Retina (tissue), 1 donor: ENCODE measurements at regions not wholly inside any gene's neighbourhood (a gene's known extent, or its start where the extent isn't known, plus 50 kb on each side); places are given as distances from the start of the nearest gene placed in this dataset.
"Not testable (repeated sequence)": the region's sequence is repeated elsewhere in the genome, so short reads cannot be mapped to it uniquely, and the experiment has no call there.

ENCODE experiments used
- DNase-seq: peaks from one replicate; pipeline ENCODE4 v3.0.0-alpha.2; 2016

DNA sequence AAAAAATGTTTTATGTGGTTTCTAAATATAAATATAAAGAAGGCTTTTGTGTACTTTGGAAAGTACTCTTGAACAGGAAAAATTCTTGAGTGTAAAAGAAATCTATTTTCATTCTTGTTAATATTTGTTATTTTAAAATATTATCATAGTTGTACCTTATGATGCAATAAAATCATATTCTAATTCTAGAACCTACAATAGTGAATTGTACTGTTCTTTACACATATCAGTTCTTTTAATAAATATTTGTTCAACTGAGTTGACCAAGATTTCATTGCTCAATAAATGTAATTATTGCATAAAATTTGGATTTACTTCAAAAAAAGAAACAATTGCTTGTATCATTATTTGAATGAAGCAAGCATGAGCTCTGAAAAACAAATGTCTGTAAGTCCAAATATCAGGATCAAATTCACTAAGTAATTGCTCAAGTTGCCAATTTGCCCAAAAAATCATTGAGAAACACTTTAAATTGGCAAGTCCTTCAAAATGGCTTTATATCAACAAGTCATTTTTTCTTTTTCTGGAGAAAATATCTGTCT is 191.6 kb upstream of the SLC16A7 start:
- DNase-seq: no peak

DNA sequence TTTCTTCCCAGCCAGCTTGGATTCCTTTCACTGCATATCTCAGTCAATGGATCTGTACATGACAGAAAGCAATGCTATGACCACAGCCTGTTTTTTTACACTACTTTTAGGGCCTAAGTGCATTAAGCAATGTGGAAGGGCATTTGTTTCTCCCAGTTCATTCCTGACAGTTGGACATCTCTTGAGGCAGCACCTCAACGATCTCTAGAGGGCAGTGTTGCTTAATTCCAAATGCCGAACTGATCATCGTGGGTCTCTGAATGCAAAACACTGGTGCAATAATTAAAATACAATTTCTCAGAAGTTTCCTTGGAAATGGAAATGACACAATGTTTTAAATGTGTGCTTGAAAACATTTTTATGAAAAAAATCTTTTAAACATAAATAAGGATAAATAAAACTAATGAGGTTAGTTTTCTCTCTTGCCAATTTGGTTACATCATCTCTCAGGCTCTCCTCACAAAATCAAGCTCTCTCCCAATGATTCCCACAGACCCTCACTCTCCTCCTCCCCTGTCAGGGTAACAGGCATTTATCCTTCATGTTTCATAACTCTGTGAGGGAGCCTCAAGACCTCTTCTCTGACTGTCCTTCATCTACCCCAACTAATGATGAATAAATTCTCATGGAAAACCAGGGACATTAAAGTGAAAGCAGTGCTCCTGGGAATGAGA is 192.4 kb upstream of the SLC16A7 start:
- peak; percentile 73 for DNase-seq

GRCh38 chr12:59401862-59402261 is 194.0 kb upstream of the SLC16A7 start:
- no peak for DNase-seq

- DNase-seq: no peak
Observed at GRCh38 chr12:59398164-59398563, 197.7 kb upstream of the SLC16A7 start.

GRCh38 chr12:59396919-59397318 is 198.9 kb upstream of the SLC16A7 start:
- no peak for DNase-seq

DNA sequence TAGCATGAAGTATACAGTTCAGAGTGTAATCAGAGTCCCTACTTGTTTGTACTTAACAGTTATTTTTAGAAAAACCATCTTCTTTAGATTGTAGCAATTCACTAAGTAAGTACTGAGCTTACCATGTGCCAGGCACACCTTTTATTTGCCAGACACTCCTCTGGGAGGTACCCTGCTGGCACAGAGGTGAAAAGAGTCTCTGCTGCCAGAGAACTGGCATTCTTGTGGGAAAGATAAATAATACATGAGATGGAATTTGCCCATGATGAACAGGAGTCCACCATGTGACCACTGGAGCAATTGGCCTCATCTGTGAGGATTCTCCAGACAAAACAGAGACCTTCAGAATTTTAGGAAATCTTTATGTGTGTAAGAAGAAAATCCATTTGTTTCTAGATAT is 199.3 kb upstream of the SLC16A7 start:
- DNase-seq: no peak

DNA sequence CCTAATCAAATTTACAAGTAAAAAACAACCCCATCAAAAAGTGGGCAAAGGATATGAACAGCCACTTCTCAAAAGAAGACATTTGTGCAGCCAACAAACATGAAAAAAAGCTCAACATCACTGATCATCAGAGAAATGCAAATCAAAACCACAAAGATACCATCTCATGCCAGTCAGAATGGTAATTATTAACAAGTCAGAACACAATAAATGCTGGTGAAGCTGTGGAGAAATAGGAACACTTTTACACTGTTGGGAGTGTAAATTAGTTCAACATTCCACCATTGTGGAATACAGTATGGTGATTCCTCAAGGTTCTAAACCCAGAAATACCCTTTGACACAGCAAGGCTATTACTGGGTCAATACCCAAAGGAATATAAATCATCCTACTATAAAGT is 200.5 kb upstream of the SLC16A7 start:
- not testable (repeated sequence) for DNase-seq

DNA sequence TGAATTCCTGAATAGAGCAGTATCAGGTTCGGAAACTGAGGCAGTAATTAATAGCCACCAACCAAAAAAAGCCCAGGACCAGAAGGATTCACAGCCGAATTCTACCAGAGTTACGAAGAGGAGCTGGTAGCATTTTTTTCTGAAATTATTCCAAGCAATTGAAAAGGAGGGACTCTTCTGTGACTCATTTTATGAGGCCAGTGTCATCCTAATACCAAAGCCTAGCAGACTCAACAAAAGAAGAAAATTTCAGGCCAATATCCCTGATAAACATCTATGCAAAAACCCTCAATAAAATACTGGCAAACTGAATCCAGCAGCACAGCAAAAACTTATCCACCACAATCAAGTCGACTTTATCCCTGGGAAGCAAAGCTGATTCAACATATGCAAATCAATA is 202.3 kb upstream of the SLC16A7 start:
- DNase-seq: no peak

GRCh38 chr12:59389968-59390576 is 205.8 kb upstream of the SLC16A7 start:
- DNase-seq: no peak

GRCh38 chr12:59388694-59389093 is 207.1 kb upstream of the SLC16A7 start:
- no peak for DNase-seq

DNA sequence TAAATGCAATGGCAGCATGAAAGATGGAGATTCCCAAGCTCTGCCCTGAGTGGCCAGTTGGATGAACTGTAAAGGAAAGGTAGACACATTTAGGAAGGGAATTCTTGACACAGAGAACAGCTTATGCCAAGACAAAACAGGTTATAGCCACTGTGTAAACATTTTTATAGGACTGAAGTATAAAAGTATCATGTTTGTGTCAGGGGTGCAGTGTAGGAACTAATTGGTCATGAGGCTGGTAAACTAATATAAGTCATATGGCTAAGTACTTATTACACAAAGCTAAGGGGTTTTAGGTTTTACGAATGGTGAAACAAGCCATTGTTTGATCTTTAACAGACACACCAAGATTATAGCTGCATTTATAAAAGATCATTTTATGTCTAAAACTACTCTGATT is 207.7 kb upstream of the SLC16A7 start:
- no peak for DNase-seq

- DNase-seq: no peak
Observed at GRCh38 chr12:59386236-59386635, 209.6 kb upstream of the SLC16A7 start.

DNA sequence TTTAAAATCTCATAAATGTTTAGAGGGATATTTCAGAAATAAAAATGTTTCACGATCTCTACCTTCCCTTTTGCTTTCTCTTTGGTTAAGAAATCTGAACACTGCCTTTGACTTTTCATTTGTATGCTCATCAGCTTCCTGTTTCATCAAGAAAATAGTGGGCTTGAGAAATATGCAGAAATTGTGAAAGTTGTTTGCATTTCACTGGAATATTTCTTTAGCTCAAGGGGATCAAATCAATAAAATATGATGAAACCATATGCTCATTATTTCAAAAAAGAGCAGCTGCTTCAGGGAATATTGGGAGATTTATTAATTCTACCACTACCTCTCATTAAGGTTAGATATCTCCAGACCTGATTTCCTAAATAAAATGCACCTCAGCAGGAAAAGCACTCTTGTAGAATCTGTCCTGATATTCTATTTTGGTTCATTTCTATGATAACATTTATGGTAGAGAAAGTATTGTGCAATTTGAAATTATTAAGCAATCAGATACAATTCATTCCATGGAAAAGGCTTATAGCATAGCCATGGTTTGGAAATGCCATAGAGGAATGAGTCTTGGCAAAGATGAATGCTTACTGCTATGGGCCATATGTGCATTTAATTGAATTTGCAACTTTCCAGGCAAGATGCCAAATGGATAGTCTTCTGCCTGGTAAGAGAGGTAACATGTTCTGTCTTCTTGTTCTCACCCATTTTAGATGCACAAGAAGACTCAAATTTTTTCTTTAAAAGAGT is 212.6 kb upstream of the SLC16A7 start:
- DNase-seq: no peak

- no peak for DNase-seq
Observed at GRCh38 chr12:59382282-59383078, 213.3 kb upstream of the SLC16A7 start.

DNA sequence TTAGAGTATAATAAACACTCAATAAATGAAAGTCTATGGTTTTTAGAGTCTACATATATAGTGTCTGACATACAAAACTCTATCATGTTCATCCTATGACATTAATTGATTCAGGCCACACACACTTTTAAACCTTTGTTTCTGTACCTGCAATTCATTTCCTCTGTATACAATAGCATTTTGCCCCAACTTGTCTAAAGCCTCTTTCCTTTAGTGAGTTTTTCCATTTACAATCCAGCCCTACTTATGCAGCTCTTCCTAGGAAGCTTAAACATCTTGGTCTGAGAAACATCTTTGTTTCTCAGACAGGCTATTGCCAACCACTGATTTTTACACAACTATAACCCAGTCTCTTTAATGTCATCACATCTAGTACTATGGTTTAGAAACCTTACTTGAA is 214.7 kb upstream of the SLC16A7 start:
- DNase-seq: no peak

DNA sequence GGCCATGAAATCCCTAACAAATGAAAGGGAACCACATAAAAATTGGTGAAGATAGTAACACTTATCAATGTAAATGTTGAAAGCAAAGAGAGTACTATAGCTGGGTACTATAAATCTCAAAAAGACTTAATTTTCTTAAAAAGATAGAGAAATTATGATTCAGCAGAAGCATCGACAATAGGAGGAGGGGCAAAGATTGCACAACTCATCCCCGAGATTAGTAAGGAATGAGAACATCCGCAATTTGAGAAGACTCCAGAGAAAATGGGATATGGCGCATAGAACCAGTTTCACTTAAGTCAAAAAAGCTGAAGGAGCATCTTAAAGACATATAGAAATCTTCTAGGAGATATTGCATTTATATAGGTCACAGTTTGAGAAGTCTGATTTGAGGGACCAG is 220.2 kb upstream of the SLC16A7 start:
- DNase-seq: no peak

DNA sequence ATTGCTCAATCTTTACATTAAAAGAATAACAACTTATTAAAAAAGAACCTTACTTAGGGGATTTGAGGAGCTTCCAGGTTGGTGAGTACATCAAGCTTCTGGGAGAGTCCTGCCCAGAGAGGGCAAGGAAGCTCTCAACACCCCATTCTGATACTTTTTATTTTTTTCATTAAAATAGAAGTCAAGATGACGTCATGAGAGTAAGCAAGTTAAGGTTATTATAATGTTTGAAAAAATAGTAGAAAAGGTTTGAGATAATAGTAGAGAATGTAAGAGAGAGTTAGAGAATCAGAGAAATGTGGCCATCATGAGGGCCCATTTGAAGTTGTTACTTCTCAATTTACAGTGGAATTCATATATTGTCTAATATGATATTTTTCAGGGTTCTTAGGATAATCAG is 221.0 kb upstream of the SLC16A7 start:
- no peak for DNase-seq

DNA sequence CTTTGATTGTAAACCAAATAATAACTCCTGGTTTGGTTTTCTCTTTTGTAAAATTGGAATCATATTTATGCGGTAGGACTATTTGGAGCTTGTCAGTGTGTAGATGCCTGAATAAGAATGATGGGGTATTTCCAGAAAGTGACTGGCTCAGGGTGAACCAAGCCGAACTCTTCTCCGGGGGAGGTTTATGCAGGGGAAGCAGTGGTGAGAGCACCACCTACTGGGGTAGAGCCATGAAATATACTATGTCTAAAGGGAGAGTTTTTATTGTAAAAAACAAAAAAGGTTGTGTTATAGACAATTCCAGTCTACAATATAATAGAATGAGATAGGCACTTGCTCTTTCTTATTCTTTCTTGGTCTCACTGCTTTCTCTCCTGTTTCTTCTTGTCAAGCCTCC is 222.9 kb upstream of the SLC16A7 start:
- DNase-seq: no peak

DNA sequence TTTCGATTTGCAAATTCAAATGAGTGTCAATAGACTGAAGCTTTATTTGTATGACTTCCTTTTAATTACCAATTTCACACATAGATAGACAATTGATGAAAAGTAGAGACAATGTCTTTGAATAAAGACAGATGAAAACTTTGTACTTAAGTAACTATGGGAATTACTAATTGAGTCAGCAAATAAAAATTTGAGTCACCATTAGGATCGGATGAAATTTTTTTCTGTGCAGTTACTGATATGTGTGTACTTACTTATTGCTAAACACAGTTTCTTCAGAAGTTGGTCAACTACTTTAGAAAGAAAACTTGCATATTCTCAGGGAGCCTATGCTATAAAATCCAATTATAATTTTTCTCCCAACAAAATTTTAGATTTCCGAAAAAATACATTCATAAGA is 224.9 kb upstream of the SLC16A7 start:
- DNase-seq: no peak

DNA sequence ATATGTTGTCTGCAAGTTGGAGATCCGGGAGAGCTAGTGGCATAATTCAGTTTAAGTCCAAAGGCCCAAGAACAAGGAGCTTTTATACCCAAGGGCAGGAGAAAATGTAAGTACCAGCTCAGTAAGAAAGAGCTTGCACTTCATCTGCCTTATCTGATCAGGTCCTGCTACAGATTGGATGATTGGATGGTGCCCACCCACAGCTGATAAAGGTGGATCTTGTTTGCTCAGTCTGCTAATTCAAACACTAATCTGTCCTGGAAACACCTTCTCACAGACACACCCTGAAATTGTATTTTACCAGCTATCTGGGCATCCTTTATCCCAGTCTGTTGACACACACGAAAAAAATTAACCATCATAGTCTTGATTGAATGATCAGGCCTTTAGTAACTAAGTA is 230.7 kb upstream of the SLC16A7 start:
- no peak for DNase-seq

- no peak for DNase-seq
Observed at GRCh38 chr12:59357811-59358210, 238.0 kb upstream of the SLC16A7 start.

- DNase-seq: not testable (repeated sequence)
Observed at GRCh38 chr12:59346248-59346647, 249.6 kb upstream of the SLC16A7 start.

- no peak for DNase-seq
Observed at GRCh38 chr12:59345406-59345805, 250.4 kb upstream of the SLC16A7 start.
